ENCODE measurements at regions not wholly inside any gene's neighbourhood (a gene's known extent, or its start where the extent isn't known, plus 50 kb on each side); places are given as distances from the start of the nearest gene placed in this dataset.

GRCh38 chr9:79264511-79265355 lies 307.0 kb upstream of the TLE4 start:
- H3K27ac ChIP-seq (ENCODE audit: low read depth in 1 of 2, low read length in 2 of 2): peak overlapping the region in 1 of 2 donors; percentile 38
- H3K79me2 ChIP-seq (ENCODE audit: insufficient read depth, low read length): no peaks in the 10 kb centered on the region
- Mint-ChIP-seq H3K4me1 (peaks cover 44% of the 10 kb centered on the region), H3K36me3 (no peaks in the 10 kb centered on the region), H3K9me3 (peaks cover 7 to 13% (median 9%) of the 10 kb centered on the region in 7 donors), H3K27ac (peak overlapping the region in 6 of 7 donors; percentile 10 to 82 (median 60)), H3K27me3 (ENCODE audit: low read depth in 3 of 3) (no peaks in the 10 kb centered on the region), H3K4me3 (peak overlapping the region; percentile 63 to 83)
- no peaks in the 10 kb centered on the region for H4K20me1 ChIP-seq (ENCODE audit: insufficient read depth, low read length)
- H2AFZ ChIP-seq (ENCODE audit: insufficient read depth, low read depth, low read length, poor library complexity, severe bottlenecking): peak overlapping the region; percentile 67
- peak overlapping the region; percentile 29 for H3K9ac ChIP-seq (ENCODE audit: insufficient read depth, low read length, poor library complexity, severe bottlenecking)
- H3K9me3 ChIP-seq (replicated peaks in 1 of 2; ENCODE audit: control insufficient read depth in 1 of 2, insufficient read depth in 1 of 2, low read length in 2 of 2): peaks cover 0 to 4% of the 10 kb centered on the region in 2 donors
- peak overlapping the region; percentile 75 for H3K4me2 ChIP-seq (replicated peaks; ENCODE audit: extremely low read depth, low read length, poor library complexity, severe bottlenecking)
- peak; percentile 15 to 35 (median 15) for DNase-seq
- 0% methylated on average over 5 of the region's 11 CpGs for WGBS (ENCODE audit: insufficient coverage)
- H3K4me1 ChIP-seq (ENCODE audit: control insufficient read depth in 1 of 2, insufficient read depth in 2 of 2, low read length in 2 of 2): peaks cover 34% of the 10 kb centered on the region in 2 donors
- TF ChIP-seq CTCF (IDR thresholded peaks at IDR 0.05): no peak
- H3K4me3 ChIP-seq (replicated peaks in 1 of 3; ENCODE audit: low read depth in 2 of 3, low read length in 3 of 3): peak overlapping the region; percentile 5 to 62 (median 19)
- no peaks in the 10 kb centered on the region for H3K36me3 ChIP-seq (replicated peaks in 1 of 2; ENCODE audit: control insufficient read depth in 1 of 2, insufficient read depth in 2 of 2, low read length in 2 of 2)
- no peaks in the 10 kb centered on the region for H3K27me3 ChIP-seq (ENCODE audit: control insufficient read depth in 2 of 2, insufficient read depth in 2 of 2, low read length in 2 of 2)
- intact Hi-C loops (cut with micrococcal nuclease): no loop called here

GRCh38 chr9:79266986-79267385 lies 304.8 kb upstream of the TLE4 start:
- Histone ChIP-seq H3K36me3 (replicated peaks in 1 of 2; ENCODE audit: control insufficient read depth in 1 of 2, insufficient read depth in 2 of 2, low read length in 2 of 2) (no peaks in the 10 kb centered on the region), H3K4me2 (replicated peaks; ENCODE audit: extremely low read depth, low read length, poor library complexity, severe bottlenecking) (no peak overlapping the region), H3K4me3 (replicated peaks in 1 of 3; ENCODE audit: low read depth in 2 of 3, low read length in 3 of 3) (no peak overlapping the region), H3K4me1 (ENCODE audit: control insufficient read depth in 1 of 2, insufficient read depth in 2 of 2, low read length in 2 of 2) (peaks cover 18 to 22% of the 10 kb centered on the region in 2 donors), H3K79me2 (ENCODE audit: insufficient read depth, low read length) (no peaks in the 10 kb centered on the region), H4K20me1 (ENCODE audit: insufficient read depth, low read length) (no peaks in the 10 kb centered on the region), H3K27ac (ENCODE audit: low read depth in 1 of 2, low read length in 2 of 2) (no peak overlapping the region), H2AFZ (ENCODE audit: insufficient read depth, low read depth, low read length, poor library complexity, severe bottlenecking) (no peak overlapping the region), H3K9ac (ENCODE audit: insufficient read depth, low read length, poor library complexity, severe bottlenecking) (no peak overlapping the region), H3K9me3 (replicated peaks in 1 of 2; ENCODE audit: control insufficient read depth in 1 of 2, insufficient read depth in 1 of 2, low read length in 2 of 2) (peaks cover 0 to 4% of the 10 kb centered on the region in 2 donors), H3K27me3 (ENCODE audit: control insufficient read depth in 2 of 2, insufficient read depth in 2 of 2, low read length in 2 of 2) (no peaks in the 10 kb centered on the region)
- TF ChIP-seq CTCF (IDR thresholded peaks at IDR 0.05): no peak
- Mint-ChIP-seq H3K9me3 (peaks cover 7 to 13% (median 9%) of the 10 kb centered on the region in 7 donors), H3K27me3 (ENCODE audit: low read depth in 3 of 3) (no peaks in the 10 kb centered on the region), H3K4me1 (peaks cover 22% of the 10 kb centered on the region), H3K27ac (no peak overlapping the region), H3K36me3 (no peaks in the 10 kb centered on the region), H3K4me3 (no peak overlapping the region)
- intact Hi-C loops (cut with micrococcal nuclease): no loop called here
- DNase-seq: no peak

Measured in CD14-positive monocyte (primary cell).